GM12878 (cell line): ENCODE measurements at regions not wholly inside any gene's neighbourhood (a gene's known extent, or its start where the extent isn't known, plus 50 kb on each side); places are given as distances from the start of the nearest gene placed in this dataset.

Source experiments
- ATAC-seq: fragments of 200-7000 bp; cut with Tn5 transposase; 3 replicates; pipeline ENCODE4 v1.9.1; 2020; ENCODE audit warnings: mild to moderate bottlenecking, moderate library complexity
- BruUV-seq: library from RNA; stranded (reverse); fragments of 400-500 nt; replicated peaks from 2 replicates; lab custom pipeline; 2021; lab: Mats Ljungman, UMichigan
- CTCF ChIA-PET: fragments of 300-600 bp; sonication (Branson Sonifier 250); formaldehyde crosslinking; extraction: SDS; loops from one replicate; lab custom pipeline; 2021; ENCODE audit warnings: inconsistent platforms; lab: Yijun Ruan, JAX
- POLR2A ChIA-PET: fragments of 350-600 bp; formaldehyde crosslinking; extraction: SDS; loops from one replicate; lab custom pipeline; 2021; ENCODE audit warnings: inconsistent platforms; lab: Charles Lee
- RAD21 ChIA-PET: fragments of 300-600 bp; sonication (Branson Sonifier 250); formaldehyde crosslinking; loops from one replicate; lab custom pipeline; 2023; ENCODE audit warnings: antibody characterized with exemption; ENCODE audit not compliant: unreplicated experiment; lab: Charles Lee
- SMC1A ChIA-PET: fragments of 300-600 bp; sonication (Branson Sonifier 250); formaldehyde crosslinking; loops from one replicate; lab custom pipeline; 2023; ENCODE audit not compliant: unreplicated experiment, uncharacterized antibody; lab: Charles Lee
- DNase-seq: peaks from one replicate; pipeline ENCODE4 v3.0.0-alpha.2; 2011; ENCODE audit warnings: low read depth, low spot score
- FAIRE-seq: peaks from 3 replicates; lab custom pipeline; 2011; peaks lifted over from hg19 to GRCh38; lab: Jason Lieb, UNC
- H2AFZ ChIP-seq: 2 replicates; pipeline ENCODE4 v1.6.0; 2011; ENCODE audit warnings: low read depth, low read length, control low read depth; ENCODE audit not compliant: control insufficient read depth
- H3K27ac ChIP-seq: 2 replicates; pipeline ENCODE4 v1.5.1; 2011; ENCODE audit warnings: control low read depth; ENCODE audit not compliant: control insufficient read depth, insufficient read depth
- H3K27me3 ChIP-seq, 2 experiments: replicated peaks in 1 of 2; 2 replicates each; pipeline versions ENCODE4 v1.6.0 to v1.6.1; 2011; ENCODE audit warnings: low read length in 1 of 2; ENCODE audit not compliant: control insufficient read depth in 2 of 2, insufficient read depth in 2 of 2
- H3K36me3 ChIP-seq, 2 experiments: 2 replicates each; pipeline ENCODE4 v1.5.1; 2011; ENCODE audit warnings: low read length in 1 of 2; ENCODE audit not compliant: control insufficient read depth in 2 of 2, insufficient read depth in 2 of 2
- H3K4me1 ChIP-seq: 2 replicates; pipeline ENCODE4 v1.6.1; 2011; ENCODE audit warnings: mild to moderate bottlenecking, low read length, moderate library complexity, mixed read lengths; ENCODE audit not compliant: control insufficient read depth, insufficient read depth
- H3K4me2 ChIP-seq: 2 replicates; pipeline ENCODE4 v1.6.0; 2011; ENCODE audit warnings: control low read depth; ENCODE audit not compliant: control insufficient read depth, insufficient read depth
- H3K4me3 ChIP-seq: fragments of 200-600 bp; sonication (generic); 2 replicates; pipeline ENCODE4 v1.5.1; 2016
- H3K79me2 ChIP-seq: 2 replicates; pipeline ENCODE4 v1.6.0; 2011; ENCODE audit warnings: low read length; ENCODE audit not compliant: control insufficient read depth, insufficient read depth
- H3K9ac ChIP-seq: 2 replicates; pipeline ENCODE4 v1.8.0; 2011; ENCODE audit warnings: low read length, control low read depth, mixed read lengths; ENCODE audit not compliant: control insufficient read depth, insufficient read depth
- H3K9me3 ChIP-seq: replicated peaks from 3 replicates; pipeline ENCODE4 v1.5.1; 2011; ENCODE audit warnings: mild to moderate bottlenecking, low read length; ENCODE audit not compliant: control insufficient read depth, insufficient read depth
- H4K20me1 ChIP-seq: 2 replicates; pipeline ENCODE4 v1.6.0; 2011; ENCODE audit not compliant: control insufficient read depth, insufficient read depth
- ASH2L ChIP-seq: fragments of 300-600, 200-600 bp; sonication (generic); IDR thresholded peaks from 2 replicates; pipeline ENCODE4 v1.6.1; 2017; ENCODE audit warnings: low read depth, mild to moderate bottlenecking, borderline replicate concordance
- BCL11A ChIP-seq: IDR thresholded peaks from 2 replicates; pipeline ENCODE4 v1.6.1; 2011; ENCODE audit warnings: low read depth, low read length
- BRCA1 ChIP-seq: IDR thresholded peaks from 2 replicates; pipeline ENCODE4 v1.6.1; 2011; ENCODE audit warnings: low read depth, low read length, improper control_type of control experiment
- CHD1 ChIP-seq: IDR thresholded peaks from 2 replicates; pipeline ENCODE4 v1.6.1; 2012; ENCODE audit warnings: low read depth, low read length, improper control_type of control experiment
- CREM ChIP-seq: IDR thresholded peaks from 2 replicates; pipeline ENCODE4 v1.6.1; 2014; ENCODE audit warnings: antibody characterized with exemption, low read depth
- HCFC1 ChIP-seq: fragments of 150-350 bp; IDR thresholded peaks from 2 replicates; pipeline ENCODE4 v1.6.1; 2014; ENCODE audit warnings: low read length
- IRF4 ChIP-seq: IDR thresholded peaks from 2 replicates; pipeline ENCODE4 v1.6.1; 2011; ENCODE audit warnings: low read depth, low read length
- MEF2B ChIP-seq: fragments of 450-650 bp; IDR thresholded peaks from 2 replicates; pipeline ENCODE4 v1.6.1; 2018; ENCODE audit warnings: mild to moderate bottlenecking, moderate library complexity; ENCODE audit not compliant: partially characterized antibody, poor library complexity, severe bottlenecking
- MTA2 ChIP-seq: fragments of 450-650 bp; IDR thresholded peaks from 2 replicates; pipeline ENCODE4 v1.6.1; 2016; ENCODE audit warnings: low read depth, mild to moderate bottlenecking, moderate library complexity
- NFYB ChIP-seq: IDR thresholded peaks from 2 replicates; pipeline ENCODE4 v1.6.1; 2011; ENCODE audit warnings: low read depth, mild to moderate bottlenecking, low read length, improper control_type of control experiment, moderate library complexity; ENCODE audit not compliant: insufficient read depth
- NR2C2 ChIP-seq: IDR thresholded peaks from 2 replicates; pipeline ENCODE4 v1.6.1; 2011; ENCODE audit warnings: borderline replicate concordance, low read depth; ENCODE audit not compliant: control insufficient read depth, insufficient read length
- PML ChIP-seq: IDR thresholded peaks from 2 replicates; pipeline ENCODE4 v1.6.1; 2012; ENCODE audit warnings: low read length, inconsistent platforms
- POLR2A ChIP-seq: IDR thresholded peaks from 2 replicates; pipeline ENCODE4 v1.6.1; 2011; ENCODE audit warnings: low read depth, mild to moderate bottlenecking, low read length
- SMAD1 ChIP-seq: fragments of 450-650 bp; IDR thresholded peaks from 2 replicates; pipeline ENCODE4 v1.6.1; 2018; ENCODE audit warnings: mild to moderate bottlenecking, low read depth; ENCODE audit not compliant: partially characterized antibody
- SMARCA5 ChIP-seq: fragments of 450-650 bp; IDR thresholded peaks from 2 replicates; pipeline ENCODE4 v1.6.1; 2017; ENCODE audit warnings: mild to moderate bottlenecking
- TBL1XR1 ChIP-seq: IDR thresholded peaks from 2 replicates; pipeline ENCODE4 v1.6.1; 2012; ENCODE audit warnings: low read depth, low read length, improper control_type of control experiment
- YBX1 ChIP-seq: fragments of 450-650 bp; IDR thresholded peaks from 2 replicates; pipeline ENCODE4 v1.6.1; 2016; ENCODE audit warnings: antibody characterized with exemption
- ZNF207 ChIP-seq: fragments of 450-650 bp; IDR thresholded peaks from 2 replicates; pipeline ENCODE4 v1.6.1; 2014; ENCODE audit warnings: antibody characterized with exemption, mild to moderate bottlenecking, borderline replicate concordance
- ZNF274 ChIP-seq: IDR thresholded peaks from one replicate; pipeline ENCODE4 v1.8.0; 2011; ENCODE audit not compliant: insufficient read length, insufficient read depth
- WGBS: methylation state at CpG from one replicate; pipeline ENCODE4 v1.1.6; 2016; ENCODE audit warnings: low lambda C conversion rate; ENCODE audit not compliant: insufficient replicate concordance, insufficient coverage; ENCODE audit errors: missing lambda C conversion rate; 5-methylcytosine and 5-hydroxymethylcytosine counted together
- in situ Hi-C: fragments of 300-500 bp; cut with MboI; formaldehyde crosslinking; loops from 9 replicates; pipeline ENCODE4 v1.14.3; 2018; ENCODE audit warnings: mixed read lengths
- intact Hi-C: fragments of 100-400 bp; cut with micrococcal nuclease; formaldehyde crosslinking; loops from one replicate; pipeline ENCODE4 v1.14.2; 2022; ENCODE audit not compliant: unreplicated experiment

DNA sequence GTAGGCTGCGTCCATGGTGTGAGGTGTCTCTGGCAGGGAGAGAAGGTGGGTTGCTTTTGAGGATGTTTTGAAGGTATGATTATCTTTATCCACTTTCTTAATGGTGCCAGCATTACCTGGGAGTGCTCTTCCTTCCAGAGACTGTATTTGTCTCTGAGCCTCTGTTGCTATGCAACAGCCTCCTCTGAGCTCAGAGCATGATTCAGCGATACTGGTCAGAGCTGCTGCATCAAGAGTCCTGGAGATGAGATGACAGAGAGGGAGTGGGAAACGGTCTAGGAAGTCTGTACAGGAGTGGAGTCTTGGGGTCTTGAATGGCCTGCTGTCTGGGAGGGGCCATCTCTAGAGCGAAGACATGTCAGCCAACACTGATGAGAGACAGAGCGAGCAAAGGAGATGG is 104.4 kb upstream of the RAB40AL start:
- TF ChIP-seq TBL1XR1 (no peak), SMARCA5 (no peak), ASH2L (no peak), ZNF274 (no peak), BCL11A (no peak), YBX1 (no peak), CHD1 (no peak), NR2C2 (no peak), IRF4 (no peak), ZNF207 (no peak), BRCA1 (no peak), NFYB (no peak), HCFC1 (no peak), MTA2 (no peak), CREM (no peak), POLR2A (no peak), SMAD1 (no peak), PML (no peak), MEF2B (no peak)
- TF ChIP-seq, all 136 proteins: peak for 0
- ChIA-PET CTCF (interaction anchor here (1.6 to 1.8 kb wide), 2 partner anchors 30 to 119 kb away, joined by 5 read pairs; no protein-coding TSS in a partner anchor), SMC1A (no interaction called here), RAD21 (no interaction called here), POLR2A (no interaction called here)
- intact Hi-C loops: no loop called here
- WGBS: 64% methylated on average over 5 of the region's 5 CpGs
- DNase-seq: no peak
- no peak overlapping the region for H3K9ac ChIP-seq
- no peak overlapping the region for H3K4me3 ChIP-seq
- no peaks in the 10 kb centered on the region for H3K9me3 ChIP-seq
- no peaks in the 10 kb centered on the region; the same call in 1 of the 2 replicates for H4K20me1 ChIP-seq
- H2AFZ ChIP-seq: no peak overlapping the region
- in situ Hi-C loops: no loop called here
- H3K79me2 ChIP-seq: no peaks in the 10 kb centered on the region
- H3K4me2 ChIP-seq: no peak overlapping the region
- no peak overlapping the region for H3K27ac ChIP-seq
- no peaks in the 10 kb centered on the region for H3K4me1 ChIP-seq
- ATAC-seq: no peak
- no peak for FAIRE-seq
- H3K27me3 ChIP-seq: no peaks in the 10 kb centered on the region
- no peaks in the 10 kb centered on the region for H3K36me3 ChIP-seq
- BruUV-seq: no TSS peak
